ENCODE measurements at regions not wholly inside any gene's neighbourhood (a gene's known extent, or its start where the extent isn't known, plus 50 kb on each side); places are given as distances from the start of the nearest gene placed in this dataset.

GRCh38 chr11:121367844-121368225, 75.3 kb downstream of the SC5D start:
- no peak for TF ChIP-seq CTCF (IDR thresholded peaks at IDR 0.05; ENCODE audit: low read depth, low read length)
- TF ChIP-seq POLR2A (IDR thresholded peaks at IDR 0.05; ENCODE audit: extremely low read depth, insufficient read length) = no peak
- TF ChIP-seq MYC (IDR thresholded peaks at IDR 0.05; ENCODE audit: low read depth, low read length) = no peak
- TF ChIP-seq MAX (IDR thresholded peaks at IDR 0.05; ENCODE audit: low read depth, low read length) = no peak
- peak overlapping the region; percentile 14 for H3K4me3 ChIP-seq (ENCODE audit: low read depth, low read length)
- DNase-seq (ENCODE audit: low read depth) = no peak

GRCh38 chr11:121368364-121369240, 76.0 kb downstream of the SC5D start:
- H3K4me3 ChIP-seq (ENCODE audit: low read depth, low read length) = no peak overlapping the region
- DNase-seq (ENCODE audit: low read depth) = no peak
- TF ChIP-seq MAX (IDR thresholded peaks at IDR 0.05; ENCODE audit: low read depth, low read length) (no peak), MYC (IDR thresholded peaks at IDR 0.05; ENCODE audit: low read depth, low read length) (no peak), POLR2A (IDR thresholded peaks at IDR 0.05; ENCODE audit: extremely low read depth, insufficient read length) (no peak), CTCF (IDR thresholded peaks at IDR 0.05; ENCODE audit: low read depth, low read length) (no peak)

GRCh38 chr11:121369366-121369765, 76.8 kb downstream of the SC5D start:
- TF ChIP-seq CTCF (IDR thresholded peaks at IDR 0.05; ENCODE audit: low read depth, low read length) = no peak
- no peak for TF ChIP-seq MAX (IDR thresholded peaks at IDR 0.05; ENCODE audit: low read depth, low read length)
- no peak for TF ChIP-seq POLR2A (IDR thresholded peaks at IDR 0.05; ENCODE audit: extremely low read depth, insufficient read length)
- no peak for TF ChIP-seq MYC (IDR thresholded peaks at IDR 0.05; ENCODE audit: low read depth, low read length)
- peak; percentile 53 for DNase-seq (ENCODE audit: low read depth)
- H3K4me3 ChIP-seq (ENCODE audit: low read depth, low read length) = no peak overlapping the region

GRCh38 chr11:121372028-121372427, 79.5 kb downstream of the SC5D start:
- H3K4me3 ChIP-seq (ENCODE audit: low read depth, low read length) = no peak overlapping the region
- no peak for DNase-seq (ENCODE audit: low read depth)
- no peak for TF ChIP-seq MAX (IDR thresholded peaks at IDR 0.05; ENCODE audit: low read depth, low read length)
- TF ChIP-seq MYC (IDR thresholded peaks at IDR 0.05; ENCODE audit: low read depth, low read length) = no peak
- TF ChIP-seq CTCF (IDR thresholded peaks at IDR 0.05; ENCODE audit: low read depth, low read length) = no peak
- no peak for TF ChIP-seq POLR2A (IDR thresholded peaks at IDR 0.05; ENCODE audit: extremely low read depth, insufficient read length)

- no peak for TF ChIP-seq MYC (IDR thresholded peaks at IDR 0.05; ENCODE audit: low read depth, low read length)
- no peak for TF ChIP-seq CTCF (IDR thresholded peaks at IDR 0.05; ENCODE audit: low read depth, low read length)
- no peak for TF ChIP-seq POLR2A (IDR thresholded peaks at IDR 0.05; ENCODE audit: extremely low read depth, insufficient read length)
- no peak for TF ChIP-seq MAX (IDR thresholded peaks at IDR 0.05; ENCODE audit: low read depth, low read length)
- no peak overlapping the region for H3K4me3 ChIP-seq (ENCODE audit: low read depth, low read length)
- DNase-seq (ENCODE audit: low read depth) = peak; percentile 40
These were observed 79.3 kb upstream of the SORL1 start for GRCh38 chr11:121372671-121373429.
